Psoas muscle (tissue), 7 donors: ENCODE measurements at regions not wholly inside any gene's neighbourhood (a gene's known extent, or its start where the extent isn't known, plus 50 kb on each side); places are given as distances from the start of the nearest gene placed in this dataset.

ENCODE experiments used
- ATAC-seq, 4 donors: fragments of 200-7000 bp; cut with Tn5 transposase; one replicate each; pipeline ENCODE4 v1.9.1; 2020; ENCODE audit warnings: moderate library complexity in 3 of 4, mild to moderate bottlenecking in 2 of 4
- DNase-seq, 2 donors: peaks; one replicate each; pipeline ENCODE4 v3.0.0-alpha.2; 2020
- H3K27ac ChIP-seq: fragments of 200-600 bp; one replicate; pipeline ENCODE4 v1.8.0; 2022
- H3K27me3 ChIP-seq, 3 donors: fragments of 200-600 bp in 1 of 3; one replicate each; pipeline versions ENCODE4 v1.6.1 to v1.8.0; 2013 to 2022; ENCODE audit warnings: low read length in 2 of 3, mild to moderate bottlenecking in 2 of 3, moderate library complexity in 1 of 3; ENCODE audit not compliant: insufficient read depth in 3 of 3
- H3K36me3 ChIP-seq, 2 donors: fragments of 200-600 bp in 1 of 2; one replicate each; pipeline versions ENCODE4 v1.6.1 to v1.8.0; 2013 to 2022; ENCODE audit warnings: low read depth in 1 of 2, mild to moderate bottlenecking in 1 of 2, moderate library complexity in 1 of 2; ENCODE audit not compliant: insufficient read depth in 1 of 2
- H3K4me1 ChIP-seq: fragments of 200-600 bp; one replicate; pipeline ENCODE4 v1.8.0; 2022
- H3K4me3 ChIP-seq: fragments of 200-600 bp; one replicate; pipeline ENCODE4 v1.8.0; 2022; ENCODE audit warnings: mild to moderate bottlenecking
- H3K9me3 ChIP-seq: fragments of 200-600 bp; one replicate; pipeline ENCODE4 v1.8.0; 2022
- WGBS, 3 donors: extraction: QIAGEN DNeasy Blood & Tissue Kit; methylation state at CpG; one replicate each; pipeline versions ENCODE4 v1.1.6 to v1.1.7; 2013; 5-methylcytosine and 5-hydroxymethylcytosine counted together
- intact Hi-C, 2 donors: fragments of 100-400 bp; cut with DNase I; formaldehyde crosslinking; loops; one replicate each; pipeline versions ENCODE4 v1.11.0 to v1.14.2; 2022
- TF ChIP-seq, protein P1 (sequence below): fragments of 200-600 bp; IDR thresholded peaks from one replicate; pipeline ENCODE4 v1.8.0; 2022; ENCODE audit warnings: antibody characterized with exemption
- donor health status: healthy with polysubstance abuse.
- donor health status: DM: no; HTN: no; CAD: no; lungs with moderate emphysema.
- donor health status: Bipolar disorder and iron deficiency.
- donor health status: healthy.
- donor health status: DM: yes; HTN: yes; CAD: no.
- donor health status: DM: no; HTN: no; CAD: no.
- donor health status: DM: yes; HTN: yes; CAD: no.

DNA sequence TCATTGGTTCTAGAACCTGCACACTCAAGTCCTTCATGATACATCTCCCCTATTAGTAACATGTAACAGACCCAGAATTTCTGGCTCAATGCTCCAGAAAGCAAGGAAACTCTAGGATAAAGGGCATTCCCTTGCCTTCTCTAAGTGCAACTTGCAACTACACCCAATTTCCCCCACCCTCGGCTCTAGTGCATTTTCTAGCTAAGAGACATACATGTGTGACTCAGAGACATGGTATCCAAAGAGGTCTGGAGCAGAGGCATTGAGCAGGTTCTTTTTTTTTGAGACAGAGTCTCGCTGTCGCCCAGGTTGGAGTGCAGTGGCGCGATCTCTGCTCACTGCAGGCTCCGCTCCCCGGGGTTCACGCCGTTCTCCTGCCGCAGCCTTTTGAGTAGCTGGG lies 132.9 kb downstream of the ZC3H11B start:
- no peak for DNase-seq
- Histone ChIP-seq H3K36me3 (no peaks in the 10 kb centered on the region), H3K9me3 (no peaks in the 10 kb centered on the region), H3K4me3 (no peak overlapping the region), H3K27me3 (no peaks in the 10 kb centered on the region), H3K27ac (no peak overlapping the region), H3K4me1 (no peaks in the 10 kb centered on the region)
- no peak for ATAC-seq
- WGBS, 3 donors = 96 to 99% (median 97%) methylated on average over 10 of the region's 10 CpGs
- TF ChIP-seq, protein P1, sequence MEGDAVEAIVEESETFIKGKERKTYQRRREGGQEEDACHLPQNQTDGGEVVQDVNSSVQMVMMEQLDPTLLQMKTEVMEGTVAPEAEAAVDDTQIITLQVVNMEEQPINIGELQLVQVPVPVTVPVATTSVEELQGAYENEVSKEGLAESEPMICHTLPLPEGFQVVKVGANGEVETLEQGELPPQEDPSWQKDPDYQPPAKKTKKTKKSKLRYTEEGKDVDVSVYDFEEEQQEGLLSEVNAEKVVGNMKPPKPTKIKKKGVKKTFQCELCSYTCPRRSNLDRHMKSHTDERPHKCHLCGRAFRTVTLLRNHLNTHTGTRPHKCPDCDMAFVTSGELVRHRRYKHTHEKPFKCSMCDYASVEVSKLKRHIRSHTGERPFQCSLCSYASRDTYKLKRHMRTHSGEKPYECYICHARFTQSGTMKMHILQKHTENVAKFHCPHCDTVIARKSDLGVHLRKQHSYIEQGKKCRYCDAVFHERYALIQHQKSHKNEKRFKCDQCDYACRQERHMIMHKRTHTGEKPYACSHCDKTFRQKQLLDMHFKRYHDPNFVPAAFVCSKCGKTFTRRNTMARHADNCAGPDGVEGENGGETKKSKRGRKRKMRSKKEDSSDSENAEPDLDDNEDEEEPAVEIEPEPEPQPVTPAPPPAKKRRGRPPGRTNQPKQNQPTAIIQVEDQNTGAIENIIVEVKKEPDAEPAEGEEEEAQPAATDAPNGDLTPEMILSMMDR = no peak
- intact Hi-C loops = no loop called here

- no peaks in the 10 kb centered on the region for H3K36me3 ChIP-seq
- no peak overlapping the region for H3K4me3 ChIP-seq
- H3K27ac ChIP-seq = no peak overlapping the region
- DNase-seq (no peak), ATAC-seq (no peak)
- no peaks in the 10 kb centered on the region for H3K27me3 ChIP-seq
- no peaks in the 10 kb centered on the region for H3K9me3 ChIP-seq
- WGBS, 3 donors = 71 to 77% (median 75%) methylated on average over 3 of the region's 3 CpGs
- intact Hi-C loops = no loop called here
- H3K4me1 ChIP-seq = no peaks in the 10 kb centered on the region
- TF ChIP-seq, protein P1 = no peak
Measured at GRCh38 chr1:219478811-219479210, 134.1 kb downstream of the ZC3H11B start.

- intact Hi-C loops = no loop called here
- no peaks in the 10 kb centered on the region for H3K36me3 ChIP-seq
- TF ChIP-seq, protein P1 = no peak
- no peak overlapping the region for H3K4me3 ChIP-seq
- no peaks in the 10 kb centered on the region for H3K27me3 ChIP-seq
- 50 to 63% (median 52%) methylated on average over 4 of the region's 4 CpGs for WGBS, 3 donors
- no peak overlapping the region for H3K27ac ChIP-seq
- ATAC-seq (no peak), DNase-seq (no peak)
- no peaks in the 10 kb centered on the region for H3K9me3 ChIP-seq
- H3K4me1 ChIP-seq = no peaks in the 10 kb centered on the region
Measured at GRCh38 chr1:219477861-219478260, 135.0 kb downstream of the ZC3H11B start.

DNA sequence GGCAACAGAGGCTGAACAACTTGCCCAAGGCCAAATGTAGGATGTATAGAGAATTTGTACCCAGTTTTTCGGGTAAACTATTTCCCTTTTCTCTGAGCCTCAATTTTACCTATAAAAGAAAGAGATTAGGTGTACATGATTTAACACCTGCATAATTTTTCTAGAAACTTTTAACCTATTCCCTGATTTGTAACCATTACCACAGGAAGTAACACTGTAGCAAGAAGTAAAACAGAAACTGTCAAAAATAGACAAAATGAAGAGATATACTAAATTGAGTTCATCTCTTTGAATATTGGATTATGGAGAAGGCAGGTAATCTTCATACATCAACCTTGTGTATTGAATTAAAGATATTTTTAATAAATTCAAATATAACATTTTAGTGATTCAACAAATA lies 136.2 kb downstream of the ZC3H11B start:
- DNase-seq = no peak
- no peaks in the 10 kb centered on the region for H3K4me1 ChIP-seq
- no peak overlapping the region for H3K4me3 ChIP-seq
- no peaks in the 10 kb centered on the region for H3K36me3 ChIP-seq
- 97 to 100% (median 97%) methylated on average over 1 of the region's 1 CpG for WGBS, 3 donors
- H3K9me3 ChIP-seq = no peaks in the 10 kb centered on the region
- H3K27ac ChIP-seq = no peak overlapping the region
- no peaks in the 10 kb centered on the region for H3K27me3 ChIP-seq
- intact Hi-C loops = no loop called here
- TF ChIP-seq, protein P1 = no peak
- no peak for ATAC-seq

DNA sequence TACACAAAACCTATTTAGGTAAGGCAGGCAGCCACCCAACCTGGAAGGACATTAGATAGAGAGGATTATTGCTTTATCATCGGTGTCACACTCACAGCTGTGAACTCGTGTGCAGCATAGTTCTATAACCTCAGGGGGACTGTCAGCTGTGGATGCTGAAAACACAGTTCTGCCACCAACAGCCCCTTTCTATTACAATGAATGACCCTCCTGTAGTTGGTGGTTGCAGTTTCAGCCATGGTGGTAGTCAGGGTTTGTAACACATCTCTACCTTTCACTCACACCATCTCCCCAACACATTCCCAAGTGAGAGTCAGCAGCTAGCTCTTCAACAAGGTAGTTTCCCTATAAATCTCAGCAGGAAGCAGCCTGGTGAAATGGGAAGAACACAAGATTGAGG lies 136.8 kb downstream of the ZC3H11B start:
- no peak overlapping the region for H3K27ac ChIP-seq
- TF ChIP-seq, protein P1 = no peak
- H3K36me3 ChIP-seq = no peaks in the 10 kb centered on the region
- no peak for DNase-seq
- no peak for ATAC-seq
- no peaks in the 10 kb centered on the region for H3K9me3 ChIP-seq
- intact Hi-C loops = no loop called here
- H3K4me1 ChIP-seq = no peaks in the 10 kb centered on the region
- no peaks in the 10 kb centered on the region for H3K27me3 ChIP-seq
- 21 to 35% (median 28%) methylated on average over 2 of the region's 2 CpGs for WGBS, 3 donors
- H3K4me3 ChIP-seq = no peak overlapping the region
